ENCODE measurements at regions not wholly inside any gene's neighbourhood (a gene's known extent, or its start where the extent isn't known, plus 50 kb on each side); places are given as distances from the start of the nearest gene placed in this dataset.

DNA sequence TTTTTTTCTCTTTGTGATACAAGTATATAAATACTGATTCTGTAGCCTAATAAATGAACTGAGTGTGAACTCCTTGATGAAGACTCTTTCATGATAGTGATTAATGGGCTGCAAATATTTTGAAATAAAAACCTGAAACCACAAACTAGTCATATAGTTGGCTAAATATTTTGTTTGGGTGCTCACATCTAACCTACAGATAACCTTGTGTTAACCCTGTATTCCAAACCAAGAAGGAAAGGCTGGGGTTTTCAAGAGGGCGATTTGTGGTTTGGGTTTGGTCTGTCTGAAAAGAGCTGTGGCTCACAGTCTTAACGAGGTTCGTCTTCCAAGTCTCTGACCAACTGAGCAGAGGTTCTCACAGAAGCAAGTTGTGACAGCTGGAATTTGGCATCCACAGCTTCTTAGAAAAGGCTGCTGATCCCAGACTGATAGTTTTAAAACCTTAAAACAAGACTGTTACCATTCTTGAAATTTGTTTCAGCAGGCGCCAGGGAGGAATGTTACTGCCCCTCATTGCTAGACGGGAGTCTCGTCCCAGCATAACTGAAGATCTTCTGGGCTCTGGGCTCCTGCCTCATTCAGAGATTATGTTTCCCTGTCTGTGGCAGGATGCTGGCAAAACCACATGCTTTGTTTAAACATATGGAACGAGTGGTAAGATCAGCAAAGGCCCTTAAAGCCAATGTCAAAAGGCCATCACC, 736.4 kb upstream of the MARCKS start:
- DNase-seq = no peak

- no peak for DNase-seq
Observed at GRCh38 chr6:113121571-113121970, 735.6 kb upstream of the MARCKS start.

DNA sequence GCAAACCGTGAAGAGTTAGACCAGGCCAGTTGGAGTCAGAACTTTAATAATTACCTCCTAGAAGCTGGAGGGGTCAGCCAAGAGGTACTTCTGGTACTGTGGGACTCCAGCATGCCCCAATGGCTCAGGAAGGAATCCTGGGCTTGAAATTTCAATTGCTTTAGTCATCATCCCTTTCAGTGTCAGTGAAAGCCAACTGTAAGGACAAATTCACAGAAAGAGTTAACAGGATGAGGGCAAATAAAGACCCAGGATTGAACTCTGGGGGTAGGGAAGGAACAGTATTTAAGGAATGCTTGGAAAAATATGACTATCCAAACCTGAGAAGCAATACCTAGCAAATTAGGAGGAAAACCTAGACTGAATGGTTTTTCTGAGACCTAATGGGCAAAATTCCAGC, 735.1 kb upstream of the MARCKS start:
- no peak for DNase-seq

DNA sequence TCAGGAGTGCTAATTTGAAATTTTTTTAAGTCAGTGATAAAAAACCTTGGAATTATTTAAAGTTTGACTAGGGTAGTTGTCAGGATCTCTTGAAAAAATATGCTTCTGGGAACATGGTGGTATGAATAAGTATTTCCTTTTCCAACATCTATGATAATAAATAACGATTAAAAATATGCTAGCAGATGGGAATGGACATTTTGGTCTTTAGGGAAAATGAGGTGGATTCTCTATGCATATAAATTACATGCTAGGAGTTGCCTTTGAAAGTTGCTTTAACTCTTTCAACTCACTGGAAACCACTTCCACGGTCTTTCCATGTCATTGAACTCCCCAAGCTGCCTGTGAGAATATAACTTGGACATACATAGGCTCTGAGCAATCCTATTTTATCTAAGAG, 731.5 kb upstream of the MARCKS start:
- no peak for DNase-seq

GRCh38 chr6:113127786-113128419, 729.2 kb upstream of the MARCKS start:
- DNase-seq = no peak

DNA sequence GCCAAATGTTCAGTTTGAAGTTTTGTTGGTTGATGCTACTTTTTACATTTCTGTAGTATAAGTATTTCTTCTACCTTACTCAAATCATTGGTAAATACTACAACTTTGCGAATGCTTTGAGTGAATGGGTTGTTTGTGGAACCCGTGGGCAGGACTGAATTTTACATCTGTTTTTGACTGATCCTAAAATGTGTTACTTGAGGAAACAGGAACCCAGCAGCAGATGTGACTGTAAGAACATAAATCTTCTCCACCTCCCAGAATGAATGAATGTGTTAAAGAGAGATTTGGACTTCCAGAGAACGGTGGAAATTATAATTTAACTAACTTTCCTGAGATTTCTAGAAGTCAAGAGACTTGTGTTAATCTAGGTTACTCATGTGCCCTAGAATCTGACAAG, 728.5 kb upstream of the MARCKS start:
- DNase-seq = no peak

DNA sequence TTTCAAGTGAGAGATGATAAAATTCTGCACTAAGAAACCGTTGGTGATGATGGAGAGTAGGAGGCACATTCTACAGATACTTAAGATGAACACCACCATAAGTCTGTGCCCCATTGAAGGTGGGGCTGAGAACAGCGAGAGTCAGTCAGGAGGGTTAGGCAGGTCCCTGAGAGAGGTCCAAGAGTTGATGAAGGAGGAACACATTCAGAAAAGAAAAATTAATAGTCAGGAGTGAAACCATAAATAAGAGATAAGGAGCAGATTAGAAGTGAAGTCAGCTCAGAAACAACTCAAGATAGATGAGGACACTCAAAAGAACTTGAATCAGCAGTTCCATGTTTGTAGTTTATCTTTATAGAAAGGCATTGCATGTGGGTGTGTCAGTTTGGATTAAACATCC, 727.2 kb upstream of the MARCKS start:
- no peak for DNase-seq

DNA sequence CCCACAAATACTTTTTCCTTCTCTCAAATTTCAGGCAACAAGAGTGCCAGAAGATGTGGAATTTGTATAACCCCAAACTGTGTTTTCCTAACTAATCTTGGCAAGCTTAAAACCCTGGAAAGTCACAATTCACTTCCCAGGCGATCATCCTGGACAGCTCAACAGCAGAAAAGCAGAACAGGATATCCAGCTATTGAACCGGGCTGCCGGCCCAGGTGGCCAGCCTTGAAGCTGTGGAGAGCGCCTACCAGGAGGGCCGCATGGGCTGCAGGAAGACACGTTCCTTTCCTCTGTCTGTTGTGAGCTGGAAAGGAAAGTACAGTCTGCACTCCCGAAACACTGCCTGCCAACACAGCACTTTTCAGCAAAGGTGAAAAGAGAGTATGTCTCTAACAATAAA, 719.7 kb upstream of the MARCKS start:
- no peak for DNase-seq

DNA sequence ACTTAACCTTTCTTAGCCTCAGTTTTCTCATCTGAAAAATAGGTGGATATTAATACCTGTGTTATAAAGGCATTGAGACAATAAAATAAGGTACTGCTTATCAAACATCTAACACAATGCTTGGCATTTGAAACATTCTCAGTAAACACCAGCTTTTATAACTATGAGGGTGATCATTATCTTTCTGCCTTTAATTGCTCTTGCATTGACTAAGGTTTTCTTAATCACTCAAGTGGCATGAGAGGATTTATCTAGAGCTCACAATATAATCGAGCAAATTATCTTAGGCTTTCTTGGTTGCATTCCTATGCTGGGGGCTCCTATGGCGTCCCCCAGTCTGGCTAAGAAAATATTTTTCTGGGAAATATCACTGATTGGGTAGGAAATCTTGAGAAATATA, 716.4 kb upstream of the MARCKS start:
- DNase-seq = no peak

DNA sequence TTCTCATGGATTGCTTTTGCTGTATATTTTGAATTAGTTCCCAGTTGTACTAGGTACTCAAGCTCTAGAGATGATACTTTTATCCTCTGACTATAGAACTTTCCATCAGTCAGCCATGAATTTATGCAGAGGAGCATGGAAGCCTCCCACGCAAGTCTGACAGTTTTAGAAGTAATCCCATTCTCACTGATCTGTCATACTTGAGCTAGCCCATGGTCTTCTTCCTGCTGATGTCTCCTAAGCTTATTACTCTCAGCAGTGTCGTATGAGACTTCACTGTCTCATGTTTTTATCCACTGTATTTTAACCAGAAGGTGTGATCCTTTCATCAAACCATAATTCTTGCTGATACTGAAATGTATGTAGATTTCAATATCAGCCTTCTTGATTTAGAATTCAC, 715.2 kb upstream of the MARCKS start:
- no peak for DNase-seq

- DNase-seq = no peak
Observed at GRCh38 chr6:113142671-113143174, 714.4 kb upstream of the MARCKS start.

DNA sequence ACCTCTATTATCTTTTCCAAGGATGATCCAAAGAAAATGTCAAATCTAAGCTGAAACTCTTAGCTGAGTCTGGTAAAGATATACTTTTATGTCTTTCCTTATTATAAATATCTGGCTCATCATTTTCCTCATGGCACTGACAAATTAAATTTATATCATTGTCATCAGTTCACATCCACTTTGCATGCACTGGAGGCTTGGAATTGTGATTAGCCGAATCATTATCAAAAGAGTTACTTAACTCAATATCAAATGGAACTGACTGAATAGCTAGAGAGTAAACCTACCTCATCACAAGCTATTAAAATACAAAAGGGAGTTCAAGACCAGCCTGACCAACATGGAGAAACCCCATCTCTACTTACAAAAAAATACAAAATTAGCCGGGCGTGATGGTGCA, 713.9 kb upstream of the MARCKS start:
- DNase-seq = no peak

DNA sequence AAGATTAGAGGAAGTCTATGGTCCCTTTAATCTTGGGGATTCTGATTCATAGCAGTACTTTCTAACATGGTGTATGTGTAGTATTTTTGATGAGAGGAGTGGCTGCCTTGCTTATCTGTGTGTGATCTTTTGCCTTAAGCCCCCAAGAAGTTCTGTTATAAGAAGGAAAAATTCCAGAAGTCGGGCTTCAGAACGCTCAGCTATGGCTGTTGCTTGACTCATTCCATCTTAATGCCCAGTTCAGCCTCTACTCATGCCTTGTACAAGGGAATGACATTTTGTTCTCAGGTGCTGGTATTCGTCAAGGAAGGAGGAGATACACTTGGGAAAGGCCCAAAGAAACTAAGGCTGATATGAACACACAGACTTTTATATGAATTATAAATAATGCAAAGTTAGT, 713.0 kb upstream of the MARCKS start:
- DNase-seq = no peak

DNA sequence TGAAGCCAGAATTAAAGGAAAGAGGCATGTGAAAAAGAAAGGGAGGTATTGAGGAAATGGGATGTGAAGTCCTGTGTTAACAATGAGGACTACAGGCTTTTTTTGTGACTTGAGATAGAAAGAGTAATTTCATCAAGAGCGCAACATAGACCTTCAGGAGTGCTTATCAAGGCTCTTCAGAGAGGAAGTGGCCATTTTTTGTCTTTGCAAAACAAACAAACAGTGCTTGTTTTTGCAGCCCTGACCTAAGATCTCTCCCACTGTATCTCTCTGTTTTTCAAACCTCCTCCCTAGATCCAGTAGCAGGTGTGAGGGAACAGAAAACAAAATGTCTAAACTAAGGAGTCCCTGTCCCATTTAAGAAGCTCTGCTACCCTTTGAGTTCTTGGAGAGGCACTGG, 710.3 kb upstream of the MARCKS start:
- DNase-seq = no peak

DNA sequence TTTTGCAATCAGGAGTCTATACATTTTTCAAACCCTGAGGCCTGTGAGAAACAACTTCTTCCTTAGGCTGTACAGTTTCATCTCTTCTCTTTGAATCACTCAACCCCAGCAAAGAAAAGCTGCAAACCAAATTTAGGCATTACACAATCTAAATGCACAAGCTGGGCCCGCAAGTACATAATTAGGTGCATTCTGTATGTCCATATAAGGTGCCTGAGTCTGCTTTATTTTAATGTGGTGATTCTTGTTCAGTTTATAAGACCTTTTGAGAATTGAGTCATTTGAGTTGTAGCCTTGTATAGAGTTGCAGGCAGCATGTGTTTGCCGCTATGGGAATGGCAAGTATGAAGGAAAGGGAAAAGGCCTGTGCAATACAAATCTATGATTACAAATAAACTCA, 709.6 kb upstream of the MARCKS start:
- DNase-seq = no peak

GRCh38 chr6:113148566-113148965, 708.6 kb upstream of the MARCKS start:
- DNase-seq = no peak

DNA sequence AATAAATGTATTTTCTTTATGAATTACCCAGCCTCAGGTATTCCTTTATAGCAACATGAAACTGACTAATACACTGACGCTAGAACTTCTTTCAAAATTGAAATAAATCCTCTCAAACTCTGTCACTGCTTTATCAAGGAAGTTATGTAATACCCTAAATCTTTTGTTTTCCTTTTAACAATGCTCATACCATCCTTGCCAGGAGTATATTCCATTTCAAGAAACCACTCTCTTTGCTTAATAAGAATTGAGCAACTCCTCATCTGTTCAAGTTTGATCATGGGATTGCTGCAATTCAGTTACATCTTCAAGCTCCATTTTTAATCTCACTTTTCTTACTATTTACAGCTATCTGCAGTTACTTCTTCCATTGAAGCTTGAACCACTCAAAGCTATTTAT, 707.6 kb upstream of the MARCKS start:
- DNase-seq = no peak

- no peak for DNase-seq
Observed at GRCh38 chr6:113160306-113161017, 696.7 kb upstream of the MARCKS start.

DNA sequence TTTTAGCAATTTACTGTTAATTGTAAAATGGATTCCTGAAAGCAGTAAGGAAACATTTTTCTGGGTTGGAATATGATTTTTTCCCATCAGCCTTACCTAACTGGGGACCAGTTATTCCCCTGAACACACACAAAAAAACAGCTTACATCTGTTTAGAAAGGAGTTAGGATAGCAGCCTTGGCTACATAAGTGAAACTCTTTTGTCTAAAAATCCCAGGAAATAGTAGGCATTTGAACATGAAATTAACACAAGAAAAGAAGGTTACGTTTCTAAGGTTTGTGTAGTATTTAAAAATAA, 696.2 kb upstream of the MARCKS start:
- DNase-seq = no peak

- no peak for DNase-seq
Observed at GRCh38 chr6:113162739-113163138, 694.4 kb upstream of the MARCKS start.

DNA sequence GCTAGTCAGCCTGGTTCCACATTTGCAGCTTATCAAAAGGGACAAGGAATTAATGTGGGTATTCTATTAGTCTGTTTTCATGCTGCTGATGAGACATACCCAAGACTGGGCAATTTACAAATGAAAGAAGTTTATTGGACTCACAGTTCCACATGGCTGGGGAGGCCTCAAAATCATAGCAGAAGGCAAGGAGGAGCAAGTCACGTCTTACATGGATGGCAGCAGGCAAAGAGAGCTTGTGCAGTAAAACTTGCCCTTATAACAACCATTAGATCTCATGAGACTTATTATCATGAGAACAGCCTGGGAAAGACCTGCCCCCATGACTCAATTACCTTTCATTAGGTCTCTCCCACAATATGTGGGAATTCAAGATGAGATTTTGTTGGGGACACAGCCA, 689.1 kb upstream of the MARCKS start:
- DNase-seq = no peak

GRCh38 chr6:113169484-113169883, 687.7 kb upstream of the MARCKS start:
- DNase-seq = no peak

- no peak for DNase-seq
Observed at GRCh38 chr6:113170454-113170853, 686.7 kb upstream of the MARCKS start.

- no peak for DNase-seq
Observed at GRCh38 chr6:113171882-113172281, 685.3 kb upstream of the MARCKS start.
